ENCODE measurements at regions not wholly inside any gene's neighbourhood (a gene's known extent, or its start where the extent isn't known, plus 50 kb on each side); places are given as distances from the start of the nearest gene placed in this dataset.

DNA sequence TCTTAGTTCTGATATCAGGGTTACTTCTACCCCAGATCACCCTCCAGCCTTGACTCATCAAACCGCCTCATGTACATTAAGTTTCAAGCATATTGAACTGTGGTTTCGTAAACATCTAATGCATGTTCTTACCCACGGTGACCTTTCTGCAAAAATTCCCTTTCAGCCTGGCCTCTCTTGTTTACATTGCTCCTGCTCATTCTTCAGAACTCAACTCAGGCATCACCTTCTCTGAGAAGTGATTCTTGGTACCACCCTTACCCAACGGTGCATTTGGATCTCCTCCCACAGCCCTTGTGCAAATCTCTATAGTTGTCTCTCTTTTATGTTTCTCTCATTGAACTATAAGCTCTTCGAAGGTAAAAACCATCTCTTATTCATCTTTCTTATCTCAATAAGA lies 503.1 kb upstream of the PKDCC start:
- Histone ChIP-seq H3K9ac (no peak overlapping the region), H3K4me2 (no peak overlapping the region), H3K27ac (no peak overlapping the region), H2AFZ (ENCODE audit: low read depth) (no peak overlapping the region), H3K27me3 (ENCODE audit: insufficient read depth, low read depth) (no peaks in the 10 kb centered on the region), H3K4me3 (IDR thresholded peaks at IDR 0.05; ENCODE audit: insufficient read depth, low read depth, low read length) (no peak overlapping the region), H3K4me1 (ENCODE audit: low read depth, poor library complexity, severe bottlenecking) (no peaks in the 10 kb centered on the region), H3K79me2 (ENCODE audit: insufficient read depth, low read depth) (no peaks in the 10 kb centered on the region), H4K20me1 (ENCODE audit: insufficient read depth) (no peaks in the 10 kb centered on the region), H3K36me3 (ENCODE audit: insufficient read depth) (no peaks in the 10 kb centered on the region)
- TF ChIP-seq, protein P1, sequence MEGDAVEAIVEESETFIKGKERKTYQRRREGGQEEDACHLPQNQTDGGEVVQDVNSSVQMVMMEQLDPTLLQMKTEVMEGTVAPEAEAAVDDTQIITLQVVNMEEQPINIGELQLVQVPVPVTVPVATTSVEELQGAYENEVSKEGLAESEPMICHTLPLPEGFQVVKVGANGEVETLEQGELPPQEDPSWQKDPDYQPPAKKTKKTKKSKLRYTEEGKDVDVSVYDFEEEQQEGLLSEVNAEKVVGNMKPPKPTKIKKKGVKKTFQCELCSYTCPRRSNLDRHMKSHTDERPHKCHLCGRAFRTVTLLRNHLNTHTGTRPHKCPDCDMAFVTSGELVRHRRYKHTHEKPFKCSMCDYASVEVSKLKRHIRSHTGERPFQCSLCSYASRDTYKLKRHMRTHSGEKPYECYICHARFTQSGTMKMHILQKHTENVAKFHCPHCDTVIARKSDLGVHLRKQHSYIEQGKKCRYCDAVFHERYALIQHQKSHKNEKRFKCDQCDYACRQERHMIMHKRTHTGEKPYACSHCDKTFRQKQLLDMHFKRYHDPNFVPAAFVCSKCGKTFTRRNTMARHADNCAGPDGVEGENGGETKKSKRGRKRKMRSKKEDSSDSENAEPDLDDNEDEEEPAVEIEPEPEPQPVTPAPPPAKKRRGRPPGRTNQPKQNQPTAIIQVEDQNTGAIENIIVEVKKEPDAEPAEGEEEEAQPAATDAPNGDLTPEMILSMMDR (conservative IDR thresholded peaks at IDR 0.05; ENCODE audit: low read depth, low read length) = no peak

DNA sequence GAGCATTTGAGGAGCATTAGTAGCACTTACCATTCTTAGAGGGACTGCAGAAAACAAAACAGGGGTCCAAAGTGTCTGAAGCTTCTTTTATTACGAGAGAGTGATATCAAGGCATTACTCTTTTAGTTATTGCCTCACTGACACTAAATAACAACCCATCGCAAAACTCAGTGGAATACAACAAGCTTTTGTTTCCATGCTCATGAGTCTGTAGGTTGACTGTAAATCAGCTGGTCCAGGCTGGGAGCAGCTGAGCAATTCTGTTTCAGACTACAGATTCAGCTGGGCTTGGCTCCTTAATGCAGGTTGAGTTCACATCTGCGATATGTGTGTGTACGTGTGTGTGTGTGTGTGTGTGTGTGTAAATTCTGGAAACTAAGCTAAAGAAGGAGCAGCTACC lies 501.8 kb upstream of the PKDCC start:
- Histone ChIP-seq H2AFZ (ENCODE audit: low read depth) (no peak overlapping the region), H3K79me2 (ENCODE audit: insufficient read depth, low read depth) (no peaks in the 10 kb centered on the region), H3K36me3 (ENCODE audit: insufficient read depth) (no peaks in the 10 kb centered on the region), H3K27ac (no peak overlapping the region), H3K4me1 (ENCODE audit: low read depth, poor library complexity, severe bottlenecking) (no peaks in the 10 kb centered on the region), H3K27me3 (ENCODE audit: insufficient read depth, low read depth) (no peaks in the 10 kb centered on the region), H3K4me3 (IDR thresholded peaks at IDR 0.05; ENCODE audit: insufficient read depth, low read depth, low read length) (no peak overlapping the region), H3K4me2 (no peak overlapping the region), H3K9ac (no peak overlapping the region), H4K20me1 (ENCODE audit: insufficient read depth) (no peaks in the 10 kb centered on the region)
- TF ChIP-seq, protein P1 (conservative IDR thresholded peaks at IDR 0.05; ENCODE audit: low read depth, low read length) = no peak

DNA sequence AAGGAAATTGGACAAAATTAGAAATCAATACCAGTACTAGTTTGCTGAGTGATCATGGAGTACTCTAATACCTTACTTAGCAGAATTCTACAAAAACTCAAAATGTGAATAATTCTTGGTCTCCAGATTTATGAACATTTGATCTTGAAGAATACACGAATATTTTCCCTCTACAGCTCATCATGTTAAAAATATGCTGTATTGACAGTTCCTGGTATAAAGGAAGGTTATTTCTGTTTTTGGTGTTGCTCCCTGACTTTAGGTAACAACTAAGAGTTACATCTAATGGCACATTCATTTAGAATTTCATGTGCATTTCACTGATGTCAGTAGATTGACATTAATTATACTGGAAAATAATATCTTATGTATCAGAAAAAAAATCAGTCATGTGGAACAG lies 479.2 kb upstream of the PKDCC start:
- Histone ChIP-seq H3K27me3 (ENCODE audit: insufficient read depth, low read depth) (no peaks in the 10 kb centered on the region), H3K36me3 (ENCODE audit: insufficient read depth) (no peaks in the 10 kb centered on the region), H2AFZ (ENCODE audit: low read depth) (no peak overlapping the region), H3K4me2 (no peak overlapping the region), H3K27ac (no peak overlapping the region), H3K4me1 (ENCODE audit: low read depth, poor library complexity, severe bottlenecking) (no peaks in the 10 kb centered on the region), H4K20me1 (ENCODE audit: insufficient read depth) (no peaks in the 10 kb centered on the region), H3K4me3 (IDR thresholded peaks at IDR 0.05; ENCODE audit: insufficient read depth, low read depth, low read length) (no peak overlapping the region), H3K9ac (no peak overlapping the region), H3K79me2 (ENCODE audit: insufficient read depth, low read depth) (no peaks in the 10 kb centered on the region)
- TF ChIP-seq, protein P1 (conservative IDR thresholded peaks at IDR 0.05; ENCODE audit: low read depth, low read length) = no peak

DNA sequence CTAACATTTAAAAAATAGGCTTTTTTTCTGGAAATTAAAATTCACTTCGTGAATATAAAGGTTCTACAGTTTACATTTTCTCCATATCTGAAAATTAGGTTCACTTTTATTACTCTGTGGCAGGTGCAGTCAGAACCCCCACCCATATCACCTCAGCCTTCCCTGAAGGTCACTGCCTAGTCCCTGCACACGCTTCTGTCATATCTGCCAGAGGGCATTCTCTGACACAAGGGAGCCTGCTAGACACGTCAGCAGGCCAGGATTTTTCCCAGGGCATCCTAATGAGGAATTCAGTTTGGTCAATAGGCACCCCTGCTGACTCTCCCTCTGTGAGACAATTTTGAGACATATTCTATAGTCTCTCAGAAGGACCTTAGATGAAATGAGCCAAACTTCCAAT lies 475.7 kb upstream of the PKDCC start:
- H3K4me3 ChIP-seq (IDR thresholded peaks at IDR 0.05; ENCODE audit: insufficient read depth, low read depth, low read length) = no peak overlapping the region
- no peak overlapping the region for H3K9ac ChIP-seq
- H3K79me2 ChIP-seq (ENCODE audit: insufficient read depth, low read depth) = no peaks in the 10 kb centered on the region
- H3K36me3 ChIP-seq (ENCODE audit: insufficient read depth) = no peaks in the 10 kb centered on the region
- H4K20me1 ChIP-seq (ENCODE audit: insufficient read depth) = no peaks in the 10 kb centered on the region
- TF ChIP-seq, protein P1 (conservative IDR thresholded peaks at IDR 0.05; ENCODE audit: low read depth, low read length) = no peak
- H3K27me3 ChIP-seq (ENCODE audit: insufficient read depth, low read depth) = no peaks in the 10 kb centered on the region
- no peak overlapping the region for H3K27ac ChIP-seq
- no peak overlapping the region for H3K4me2 ChIP-seq
- no peak overlapping the region for H2AFZ ChIP-seq (ENCODE audit: low read depth)
- no peaks in the 10 kb centered on the region for H3K4me1 ChIP-seq (ENCODE audit: low read depth, poor library complexity, severe bottlenecking)

DNA sequence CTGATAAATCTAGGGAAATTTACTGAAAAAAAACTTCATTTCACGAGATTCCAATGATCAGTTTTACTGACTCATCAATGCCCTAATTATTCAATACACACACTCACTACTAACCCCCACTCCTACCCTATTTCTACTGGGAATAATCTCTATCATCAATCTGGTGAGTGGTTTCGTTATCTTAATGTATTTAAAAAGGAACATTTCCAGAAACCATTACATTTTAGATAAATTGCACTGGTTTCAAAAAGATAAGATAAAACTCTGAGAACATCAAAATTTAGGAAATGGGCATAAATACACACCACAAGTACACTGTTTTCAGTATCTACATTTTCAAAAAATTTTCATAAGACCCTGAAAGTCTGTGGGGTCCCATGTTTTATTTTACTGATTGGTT lies 471.4 kb upstream of the PKDCC start:
- no peaks in the 10 kb centered on the region for H3K27me3 ChIP-seq (ENCODE audit: insufficient read depth, low read depth)
- H3K4me2 ChIP-seq = no peak overlapping the region
- no peaks in the 10 kb centered on the region for H4K20me1 ChIP-seq (ENCODE audit: insufficient read depth)
- H2AFZ ChIP-seq (ENCODE audit: low read depth) = no peak overlapping the region
- H3K4me3 ChIP-seq (IDR thresholded peaks at IDR 0.05; ENCODE audit: insufficient read depth, low read depth, low read length) = no peak overlapping the region
- H3K36me3 ChIP-seq (ENCODE audit: insufficient read depth) = no peaks in the 10 kb centered on the region
- H3K9ac ChIP-seq = no peak overlapping the region
- no peak overlapping the region for H3K27ac ChIP-seq
- no peaks in the 10 kb centered on the region for H3K4me1 ChIP-seq (ENCODE audit: low read depth, poor library complexity, severe bottlenecking)
- H3K79me2 ChIP-seq (ENCODE audit: insufficient read depth, low read depth) = no peaks in the 10 kb centered on the region
- TF ChIP-seq, protein P1 (conservative IDR thresholded peaks at IDR 0.05; ENCODE audit: low read depth, low read length) = no peak
